GM21825 (cell line): ENCODE measurements at regions not wholly inside any gene's neighbourhood (a gene's known extent, or its start where the extent isn't known, plus 50 kb on each side); places are given as distances from the start of the nearest gene placed in this dataset.

Experiments
- ATAC-seq: cut with Tn5 transposase; IDR thresholded peaks from one replicate; pipeline ENCODE4 v1.9.1; 2021; ENCODE audit warnings: mild to moderate bottlenecking, moderate library complexity; ENCODE audit not compliant: unreplicated experiment

- ATAC-seq: no peak
These were observed 81.0 kb upstream of the CACUL1 start for GRCh38 chr10:118835682-118836326.

DNA sequence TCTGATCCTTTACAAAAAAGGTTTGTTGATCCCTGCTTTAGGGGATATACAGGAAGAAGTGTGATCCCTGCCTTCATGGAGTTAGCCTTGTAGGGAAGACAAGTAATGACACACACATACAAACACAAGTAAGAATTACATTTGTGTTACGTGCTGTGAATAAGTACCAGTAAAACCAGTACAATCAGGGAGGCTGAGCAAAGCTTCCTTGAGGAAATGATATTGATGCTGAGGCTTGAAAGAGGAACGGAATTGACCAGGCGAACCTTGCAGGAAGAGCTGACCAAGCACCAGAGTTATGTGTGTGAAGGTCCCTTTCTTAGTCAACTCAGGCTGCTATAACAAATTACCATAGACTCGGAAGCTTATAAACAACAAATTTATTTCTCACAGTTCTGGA, 83.6 kb upstream of the CACUL1 start:
- ATAC-seq: no peak

DNA sequence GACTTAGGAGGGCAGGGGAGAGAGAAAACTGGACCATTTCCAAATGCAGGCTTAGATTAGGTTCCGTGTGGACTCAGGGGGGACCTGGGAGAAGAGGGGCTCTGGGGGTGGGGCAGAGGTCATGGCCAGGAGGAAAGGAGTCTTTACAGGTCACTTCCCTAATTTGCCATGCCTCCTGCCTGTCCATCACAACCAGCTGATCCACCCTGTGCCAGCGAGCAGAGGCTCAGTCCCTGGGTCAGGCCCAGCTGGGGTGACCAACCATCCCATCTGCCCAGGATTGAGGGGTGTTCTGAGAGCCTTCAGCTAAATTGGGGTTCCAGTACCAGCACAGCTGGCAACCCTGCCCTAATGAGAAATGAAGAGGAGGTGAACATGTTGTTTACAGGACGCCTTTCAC, 84.6 kb upstream of the CACUL1 start:
- no peak for ATAC-seq

DNA sequence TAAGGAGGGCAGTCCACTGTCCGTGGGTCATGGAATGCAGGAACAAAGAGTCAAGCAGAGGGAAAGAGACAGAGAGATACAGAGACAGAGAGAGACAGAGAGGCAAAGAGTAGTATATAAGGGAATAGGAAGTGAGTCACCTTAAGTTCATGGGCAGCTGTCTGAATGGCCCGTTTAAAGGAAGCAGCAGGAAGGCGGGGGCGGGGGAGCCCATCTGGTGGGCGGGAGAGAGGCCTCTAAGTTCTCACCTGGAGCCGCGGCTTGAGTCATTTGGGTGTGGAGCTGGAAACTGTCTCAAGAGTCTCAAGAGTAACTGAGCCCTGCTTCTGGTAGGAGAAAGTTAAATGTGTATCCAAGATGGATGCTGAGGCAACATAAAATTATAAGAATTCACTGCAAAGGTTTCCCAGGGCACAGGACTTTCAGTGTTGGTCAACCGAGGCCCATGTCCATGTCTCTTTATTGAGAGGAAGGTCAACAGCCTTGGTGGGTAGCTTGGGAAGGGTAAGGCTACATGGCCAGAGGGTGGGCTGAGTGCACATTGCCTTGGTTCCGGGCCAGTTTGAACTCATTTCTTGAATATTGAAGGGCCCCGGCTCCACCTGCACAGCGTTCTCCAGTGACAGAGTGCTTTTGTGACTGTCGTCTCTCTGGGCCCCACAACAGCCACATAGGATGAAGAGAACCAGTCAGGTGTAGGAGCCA, 85.5 kb upstream of the CACUL1 start:
- no peak for ATAC-seq

DNA sequence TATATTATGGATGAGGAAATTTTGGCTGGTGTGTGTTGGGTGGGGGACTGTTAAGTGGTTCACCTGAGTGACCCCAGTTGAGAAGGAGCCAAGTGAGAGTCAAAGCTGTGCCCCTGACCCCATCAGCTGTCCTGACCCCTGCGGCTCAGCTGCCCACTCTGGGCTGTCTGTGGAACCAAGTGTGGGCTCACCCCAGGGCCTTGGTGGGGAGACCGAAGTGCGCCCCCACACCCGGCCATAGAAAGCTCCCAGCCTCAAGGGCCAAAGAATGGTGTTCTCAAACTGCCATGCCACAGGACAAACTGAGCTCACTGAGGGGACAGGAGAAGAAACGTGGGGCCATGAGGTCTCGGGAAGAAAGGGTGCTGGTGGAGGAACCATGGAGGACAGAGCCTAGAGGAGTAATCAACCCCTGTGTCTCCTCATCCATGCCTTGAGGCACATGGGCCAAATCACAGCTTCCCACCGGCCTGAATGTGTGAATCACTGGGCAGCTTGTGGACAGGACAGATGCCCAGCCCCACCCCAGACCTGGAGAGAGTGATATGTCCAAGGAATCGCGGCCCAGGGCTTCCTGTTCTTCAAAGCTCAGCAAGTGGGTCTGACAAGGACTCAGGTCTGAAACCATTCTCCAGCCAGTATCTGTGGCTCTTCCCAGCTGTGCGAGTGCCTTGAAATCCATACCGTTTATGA, 86.2 kb upstream of the CACUL1 start:
- ATAC-seq: no peak

DNA sequence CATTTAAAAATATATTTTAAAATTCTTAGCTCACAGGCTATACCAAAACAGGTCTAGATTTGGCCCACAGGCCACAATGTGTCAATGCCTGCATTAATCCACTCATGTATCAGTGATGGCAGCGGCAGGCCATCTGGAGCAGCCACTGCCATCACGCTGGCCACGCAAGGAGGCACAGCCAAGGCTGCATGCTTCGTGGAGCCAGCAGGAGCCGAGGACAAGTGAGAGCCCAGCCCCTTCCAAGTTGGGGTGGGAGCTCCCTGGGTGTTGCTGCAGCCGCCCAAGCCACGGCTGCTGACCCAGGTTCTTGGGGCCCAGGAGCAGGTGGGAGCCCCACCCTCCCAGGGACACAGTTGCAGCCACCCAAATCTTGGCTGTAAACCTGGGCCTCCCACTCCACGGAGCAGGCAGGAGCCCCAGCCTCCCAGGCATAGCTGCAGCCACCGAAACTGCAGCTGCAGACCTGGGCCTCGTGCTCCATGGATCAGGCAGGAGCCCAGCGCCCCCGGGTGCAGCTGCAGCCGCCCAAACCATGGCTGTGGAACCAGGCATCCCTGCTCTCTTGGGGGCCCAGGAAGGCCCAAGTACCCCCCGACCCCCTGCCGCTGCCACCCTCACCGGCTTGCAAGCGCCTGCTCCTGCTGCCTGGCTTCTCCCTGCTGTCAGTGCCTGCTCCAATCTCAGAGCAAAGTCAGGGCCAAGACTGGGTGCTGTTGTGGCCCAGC, 87.3 kb upstream of the CACUL1 start:
- no peak for ATAC-seq

GRCh38 chr10:118842843-118843624, 88.3 kb upstream of the CACUL1 start:
- ATAC-seq: no peak

DNA sequence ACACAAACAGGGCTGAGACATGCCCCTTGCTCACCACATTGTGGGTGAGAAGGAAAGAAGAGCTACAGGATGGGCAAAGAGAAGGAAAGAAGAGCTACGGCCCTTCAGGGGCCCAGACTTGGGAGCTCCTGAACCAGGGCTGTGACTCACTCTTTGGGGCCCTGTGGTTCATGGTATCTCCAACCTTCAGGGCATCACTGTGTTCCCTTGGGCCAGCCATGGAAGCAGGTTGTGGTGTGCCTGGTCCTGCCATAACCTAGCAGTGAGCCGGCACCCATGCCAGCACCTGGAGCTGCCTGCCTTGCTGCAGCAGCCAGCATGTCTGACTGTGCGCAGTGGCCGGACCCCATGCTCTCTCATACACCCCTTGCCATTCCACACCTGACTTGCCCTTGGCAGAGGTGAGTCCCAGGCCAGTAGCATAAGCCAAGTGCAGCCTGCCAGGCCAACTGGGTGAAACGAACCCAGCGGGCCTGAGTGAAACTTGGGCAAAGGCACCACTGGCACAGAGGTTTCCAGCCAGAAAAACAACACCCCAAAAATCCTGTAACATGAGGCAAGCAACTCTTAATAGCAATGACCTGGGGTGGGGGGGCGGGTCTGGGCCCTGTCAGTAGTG, 89.0 kb upstream of the CACUL1 start:
- no peak for ATAC-seq

GRCh38 chr10:118844731-118845521, 90.2 kb upstream of the CACUL1 start:
- ATAC-seq: no peak

DNA sequence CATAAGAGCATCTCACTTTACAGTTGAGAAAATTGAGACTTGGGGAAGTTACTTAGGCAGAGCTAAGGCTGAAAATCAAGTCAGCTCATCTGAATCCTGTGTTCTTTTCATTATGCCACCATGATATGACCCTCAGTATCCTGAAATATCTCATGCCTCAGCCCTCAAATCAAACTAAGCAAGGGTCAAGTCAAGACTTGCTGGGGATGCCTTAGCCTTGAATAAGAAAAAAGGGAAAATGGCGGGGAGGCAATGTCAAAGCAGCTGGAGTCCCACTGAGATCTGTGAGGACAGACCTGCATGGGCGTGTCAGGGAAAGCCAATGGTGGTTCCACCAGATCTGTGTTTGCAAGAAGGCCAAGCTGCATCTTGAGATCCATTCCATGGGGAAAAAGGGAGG, 91.0 kb upstream of the CACUL1 start:
- ATAC-seq: no peak

GRCh38 chr10:118850418-118851061, 95.8 kb upstream of the CACUL1 start:
- ATAC-seq: no peak

GRCh38 chr10:118851062-118852035, 96.6 kb upstream of the CACUL1 start:
- ATAC-seq: peak; percentile 63

DNA sequence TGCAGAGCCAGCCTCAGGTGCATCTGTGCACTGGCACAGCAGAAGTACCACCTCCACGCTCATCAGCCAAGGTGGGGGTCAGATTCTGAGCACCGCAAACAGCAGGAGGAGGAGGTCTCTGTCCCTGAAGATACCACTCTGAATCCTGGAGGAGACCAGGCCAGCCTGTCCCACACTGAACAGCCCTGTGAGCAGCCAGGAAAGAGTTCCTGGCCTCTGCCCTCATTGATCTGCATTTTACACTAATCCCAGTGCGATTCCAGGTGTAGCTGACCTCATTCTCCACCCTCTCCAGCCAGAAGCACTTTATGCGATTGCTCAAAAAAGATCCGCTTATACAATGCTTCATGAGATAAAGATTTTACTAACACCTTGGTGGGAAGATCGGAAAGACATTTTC, 99.1 kb upstream of the CACUL1 start:
- no peak for ATAC-seq

- no peak for ATAC-seq
These were observed 101.3 kb upstream of the CACUL1 start for GRCh38 chr10:118856106-118856505.

DNA sequence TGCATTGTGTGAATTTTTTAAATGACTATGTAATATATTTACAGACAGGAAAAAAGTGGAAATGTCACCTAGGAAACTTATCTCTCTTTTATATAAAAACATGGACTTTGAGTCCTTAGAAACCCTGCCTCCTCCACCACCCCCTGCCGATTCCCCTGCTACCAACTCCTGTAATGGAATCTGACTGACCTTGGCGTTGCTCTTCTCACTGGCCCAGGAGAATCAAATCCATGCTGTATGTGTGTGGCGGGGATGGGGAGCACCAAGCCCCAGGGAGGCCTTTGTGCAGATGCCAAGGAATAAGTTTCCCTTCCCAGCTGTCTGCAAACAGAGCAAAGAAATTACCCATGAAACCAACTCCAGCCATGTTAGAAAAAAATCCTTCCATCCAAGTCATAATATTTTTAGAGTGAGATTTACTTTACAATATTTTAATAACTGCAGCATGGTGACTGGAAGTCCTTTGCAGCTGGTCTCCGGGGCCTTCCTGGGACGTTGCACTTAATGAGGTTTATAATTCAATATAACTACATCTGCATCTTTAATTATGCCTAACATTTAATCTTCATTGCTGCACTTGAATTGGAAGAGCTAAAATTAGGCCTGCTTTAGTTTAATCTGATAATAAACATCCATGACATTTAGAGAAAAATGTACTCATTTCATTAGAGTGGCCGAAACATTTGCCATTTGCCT, 111.4 kb upstream of the CACUL1 start:
- ATAC-seq: no peak

DNA sequence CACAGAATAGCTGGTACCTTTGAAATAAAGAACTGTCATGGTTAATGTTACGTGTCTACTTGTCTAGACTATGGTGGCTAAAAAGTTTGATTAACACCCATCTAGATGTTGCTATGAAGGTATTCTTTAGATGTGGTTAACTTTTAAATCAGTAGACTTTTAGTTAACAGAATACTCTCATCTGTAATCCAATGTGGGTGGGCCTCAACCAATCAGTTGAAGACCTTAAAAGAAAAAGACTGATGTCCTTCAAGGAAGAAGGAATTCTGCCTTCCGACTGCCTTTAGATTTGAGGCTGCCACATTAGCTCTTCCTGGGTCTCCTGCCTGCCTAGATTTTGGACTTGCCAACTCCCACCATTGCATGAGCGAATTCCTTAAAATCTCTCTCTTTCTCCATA, 113.0 kb upstream of the CACUL1 start:
- no peak for ATAC-seq

GRCh38 chr10:118868589-118868988, 113.8 kb upstream of the CACUL1 start:
- no peak for ATAC-seq
